Activated B cell treated with CpG ODN at 0.5 μM for 24 hours (primary cell): ENCODE measurements at regions not wholly inside any gene's neighbourhood (a gene's known extent, or its start where the extent isn't known, plus 50 kb on each side); places are given as distances from the start of the nearest gene placed in this dataset.
"Not testable (repeated sequence)": the region's sequence is repeated elsewhere in the genome, so short reads cannot be mapped to it uniquely, and the experiment has no call there.

Source experiments
- ATAC-seq: fragments of 200-7000 bp; cut with Tn5 transposase; one replicate; pipeline ENCODE4 v1.10.0; 2021; ENCODE audit warnings: low read depth, mild to moderate bottlenecking, moderate library complexity
- CTCF ChIA-PET: fragments of 350-600 bp; sonication (Branson Sonifier 250); formaldehyde crosslinking; loops from one replicate; lab custom pipeline; 2021; ENCODE audit warnings: antibody characterized with exemption; lab: Charles Lee
- POLR2A ChIA-PET: fragments of 350-600 bp; sonication (Branson Sonifier 250); formaldehyde crosslinking; loops from one replicate; lab custom pipeline; 2021; ENCODE audit warnings: antibody characterized with exemption; lab: Charles Lee
- DNase-seq: peaks from one replicate; pipeline ENCODE4 v3.0.0; 2022
- H3K27ac Mint-ChIP-seq: one replicate; pipeline ENCODE4 v1.8.0; 2020; ENCODE audit warnings: mixed read lengths
- H3K27me3 Mint-ChIP-seq: one replicate; pipeline ENCODE4 v1.8.0; 2021; ENCODE audit warnings: mixed read lengths
- H3K36me3 Mint-ChIP-seq: one replicate; pipeline ENCODE4 v1.8.0; 2021; ENCODE audit warnings: low read depth, mixed read lengths
- H3K4me1 Mint-ChIP-seq: one replicate; pipeline ENCODE4 v1.8.0; 2021; ENCODE audit warnings: mixed read lengths
- H3K4me3 Mint-ChIP-seq: one replicate; pipeline ENCODE4 v1.8.0; 2020; ENCODE audit warnings: mild to moderate bottlenecking, mixed read lengths
- H3K9me3 Mint-ChIP-seq: one replicate; pipeline ENCODE4 v1.8.0; 2020; ENCODE audit warnings: mixed read lengths
- intact Hi-C: fragments of 100-400 bp; cut with micrococcal nuclease; formaldehyde crosslinking; loops from one replicate; pipeline ENCODE4 v1.15.1; 2024
- TF ChIP-seq, protein P1 (sequence below): fragments of 200-600 bp; IDR thresholded peaks from one replicate; pipeline ENCODE4 v1.8.0; 2022; ENCODE audit warnings: antibody characterized with exemption, mild to moderate bottlenecking

- no peak overlapping the region for H3K4me3 Mint-ChIP-seq
- H3K9me3 Mint-ChIP-seq: peaks cover under 1% of the 10 kb centered on the region
- H3K36me3 Mint-ChIP-seq: no peaks in the 10 kb centered on the region
- no peak for ATAC-seq
- ChIA-PET CTCF (no interaction called here), POLR2A (no interaction called here)
- no peak for DNase-seq
- H3K27me3 Mint-ChIP-seq: no peaks in the 10 kb centered on the region
- H3K4me1 Mint-ChIP-seq: no peaks in the 10 kb centered on the region
- TF ChIP-seq, protein P1, sequence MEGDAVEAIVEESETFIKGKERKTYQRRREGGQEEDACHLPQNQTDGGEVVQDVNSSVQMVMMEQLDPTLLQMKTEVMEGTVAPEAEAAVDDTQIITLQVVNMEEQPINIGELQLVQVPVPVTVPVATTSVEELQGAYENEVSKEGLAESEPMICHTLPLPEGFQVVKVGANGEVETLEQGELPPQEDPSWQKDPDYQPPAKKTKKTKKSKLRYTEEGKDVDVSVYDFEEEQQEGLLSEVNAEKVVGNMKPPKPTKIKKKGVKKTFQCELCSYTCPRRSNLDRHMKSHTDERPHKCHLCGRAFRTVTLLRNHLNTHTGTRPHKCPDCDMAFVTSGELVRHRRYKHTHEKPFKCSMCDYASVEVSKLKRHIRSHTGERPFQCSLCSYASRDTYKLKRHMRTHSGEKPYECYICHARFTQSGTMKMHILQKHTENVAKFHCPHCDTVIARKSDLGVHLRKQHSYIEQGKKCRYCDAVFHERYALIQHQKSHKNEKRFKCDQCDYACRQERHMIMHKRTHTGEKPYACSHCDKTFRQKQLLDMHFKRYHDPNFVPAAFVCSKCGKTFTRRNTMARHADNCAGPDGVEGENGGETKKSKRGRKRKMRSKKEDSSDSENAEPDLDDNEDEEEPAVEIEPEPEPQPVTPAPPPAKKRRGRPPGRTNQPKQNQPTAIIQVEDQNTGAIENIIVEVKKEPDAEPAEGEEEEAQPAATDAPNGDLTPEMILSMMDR: no peak
- intact Hi-C loops: no loop called here
- no peak overlapping the region for H3K27ac Mint-ChIP-seq
These were observed 564.8 kb downstream of the NSUN3 start for GRCh38 chr3:94627689-94628088.

- no peaks in the 10 kb centered on the region for H3K9me3 Mint-ChIP-seq
- no peak for DNase-seq
- no peak overlapping the region for H3K27ac Mint-ChIP-seq
- ChIA-PET CTCF (no interaction called here), POLR2A (no interaction called here)
- no peak overlapping the region for H3K4me3 Mint-ChIP-seq
- H3K4me1 Mint-ChIP-seq: no peaks in the 10 kb centered on the region
- no peaks in the 10 kb centered on the region for H3K27me3 Mint-ChIP-seq
- TF ChIP-seq, protein P1: no peak
- no peak for ATAC-seq
- intact Hi-C loops: no loop called here
- no peaks in the 10 kb centered on the region for H3K36me3 Mint-ChIP-seq
These were observed 580.5 kb downstream of the NSUN3 start for GRCh38 chr3:94643400-94643799.

- TF ChIP-seq, protein P1: no peak
- intact Hi-C loops: no loop called here
- no peaks in the 10 kb centered on the region for H3K36me3 Mint-ChIP-seq
- no peaks in the 10 kb centered on the region for H3K27me3 Mint-ChIP-seq
- POLR2A ChIA-PET: no interaction called here
- no peaks in the 10 kb centered on the region for H3K9me3 Mint-ChIP-seq
- CTCF ChIA-PET: no interaction called here
- ATAC-seq (no peak), DNase-seq (no peak)
- no peak overlapping the region for H3K4me3 Mint-ChIP-seq
- no peak overlapping the region for H3K27ac Mint-ChIP-seq
- no peaks in the 10 kb centered on the region for H3K4me1 Mint-ChIP-seq
These were observed 582.9 kb downstream of the NSUN3 start for GRCh38 chr3:94645790-94646189.

DNA sequence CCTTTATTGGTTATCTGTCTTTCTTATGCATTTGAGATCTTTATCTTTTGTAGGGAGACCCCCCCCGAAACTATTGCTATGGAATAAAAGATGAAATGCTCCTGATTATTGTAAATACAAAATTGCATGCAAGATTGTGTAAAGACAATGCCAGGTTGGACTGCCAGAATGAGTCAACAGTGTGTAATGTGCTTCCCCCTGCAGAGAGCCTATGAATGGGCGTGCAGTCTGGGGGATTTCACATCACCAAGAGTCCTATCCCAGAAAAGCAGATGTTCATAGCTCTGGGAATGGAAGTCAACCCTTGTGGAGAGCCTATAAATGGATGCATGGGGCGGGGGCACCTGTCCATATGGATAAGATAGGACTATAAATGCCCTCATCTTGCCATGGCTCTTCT, 584.3 kb downstream of the NSUN3 start:
- POLR2A ChIA-PET: no interaction called here
- H3K4me3 Mint-ChIP-seq: no peak overlapping the region
- no peaks in the 10 kb centered on the region for H3K27me3 Mint-ChIP-seq
- no peaks in the 10 kb centered on the region for H3K9me3 Mint-ChIP-seq
- intact Hi-C loops: no loop called here
- H3K36me3 Mint-ChIP-seq: no peaks in the 10 kb centered on the region
- CTCF ChIA-PET: no interaction called here
- H3K4me1 Mint-ChIP-seq: no peaks in the 10 kb centered on the region
- no peak for DNase-seq
- TF ChIP-seq, protein P1: no peak
- no peak for ATAC-seq
- no peak overlapping the region for H3K27ac Mint-ChIP-seq

DNA sequence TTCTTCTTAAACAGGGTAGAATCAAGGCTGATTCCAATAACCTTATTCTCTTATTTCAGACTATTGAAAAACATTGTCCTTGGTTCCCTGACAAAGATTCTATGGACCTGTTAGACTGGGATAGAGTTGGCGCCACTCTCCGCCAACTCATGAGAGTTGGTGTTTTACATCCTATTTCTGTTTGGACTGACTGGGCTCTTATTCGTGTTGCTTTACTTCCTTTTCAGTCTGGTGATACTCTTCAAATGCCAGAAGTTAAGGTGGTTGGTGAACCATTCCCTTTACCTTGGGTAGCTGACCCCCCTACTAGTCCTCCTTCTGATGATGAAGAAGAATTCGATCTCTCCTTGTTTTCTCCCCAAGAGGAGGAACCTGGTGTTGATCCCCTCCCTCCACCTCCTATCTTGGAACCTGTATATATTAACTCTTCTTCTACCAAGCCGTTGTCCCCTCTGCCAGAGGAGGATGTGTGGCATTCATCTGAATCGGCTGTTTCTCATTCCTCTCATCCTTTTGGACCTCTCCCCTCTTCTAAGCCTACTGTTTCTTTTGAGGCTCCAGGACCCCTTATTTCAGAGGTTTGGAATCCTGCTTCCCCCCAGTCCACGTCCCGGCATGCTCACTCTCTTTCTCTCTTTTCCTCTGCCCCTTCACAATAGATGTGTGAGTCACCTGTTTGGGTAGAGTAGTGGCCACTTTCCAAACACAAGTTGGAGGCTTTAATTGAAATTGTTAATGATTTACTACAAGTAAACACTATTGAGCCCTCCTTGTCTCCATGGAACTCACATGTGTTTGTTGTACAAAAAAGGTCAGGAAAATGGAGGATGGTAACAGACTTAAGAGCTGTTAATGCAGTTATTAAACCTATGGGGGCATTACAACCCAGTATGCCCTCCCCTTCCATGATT, 585.7 kb downstream of the NSUN3 start:
- H3K36me3 Mint-ChIP-seq, POLR2A ChIA-PET, H3K4me1 Mint-ChIP-seq, CTCF ChIA-PET, ATAC-seq, DNase-seq, H3K27me3 Mint-ChIP-seq, intact Hi-C loops, H3K9me3 Mint-ChIP-seq, H3K4me3 Mint-ChIP-seq, H3K27ac Mint-ChIP-seq: not testable (repeated sequence)
